Choroid plexus epithelial cell (primary cell): ENCODE measurements at regions not wholly inside any gene's neighbourhood (a gene's known extent, or its start where the extent isn't known, plus 50 kb on each side); places are given as distances from the start of the nearest gene placed in this dataset.
"Not testable (repeated sequence)": the region's sequence is repeated elsewhere in the genome, so short reads cannot be mapped to it uniquely, and the experiment has no call there.

Source experiments
- DNase-seq: peaks from one replicate; pipeline ENCODE4 v3.0.0-alpha.2; 2010; ENCODE audit warnings: low read depth
- H3K4me3 ChIP-seq: 2 replicates; pipeline ENCODE4 v1.5.1; 2011; ENCODE audit warnings: low read depth, mild to moderate bottlenecking, control low read depth, low read length, moderate library complexity
- TF ChIP-seq, protein P1 (sequence below): conservative IDR thresholded peaks from 2 replicates; pipeline ENCODE4 v1.5.1; 2011; ENCODE audit warnings: low read depth, mild to moderate bottlenecking, control low read depth, inconsistent platforms, low read length, moderate library complexity

DNA sequence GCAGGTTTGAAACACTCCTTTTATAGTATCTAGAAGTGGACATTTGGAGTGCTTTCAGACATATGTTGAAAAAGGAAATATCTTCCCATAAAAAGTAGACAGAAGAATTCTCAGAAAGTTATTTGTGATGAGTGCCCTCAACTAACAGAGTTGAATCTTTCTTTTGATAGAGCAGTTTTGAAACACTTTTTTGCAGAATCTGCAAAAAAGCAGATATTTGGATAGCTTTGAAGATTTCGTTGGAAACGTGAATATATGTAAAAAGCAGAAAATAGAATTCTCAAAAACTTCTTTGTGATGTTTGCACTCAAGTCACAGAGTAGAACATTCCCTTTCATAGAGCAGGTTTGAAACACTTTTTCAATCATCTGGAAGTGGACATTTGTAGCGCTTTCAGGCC lies 676.4 kb upstream of the ZNF337 start:
- H3K4me3 ChIP-seq, DNase-seq: not testable (repeated sequence)

DNA sequence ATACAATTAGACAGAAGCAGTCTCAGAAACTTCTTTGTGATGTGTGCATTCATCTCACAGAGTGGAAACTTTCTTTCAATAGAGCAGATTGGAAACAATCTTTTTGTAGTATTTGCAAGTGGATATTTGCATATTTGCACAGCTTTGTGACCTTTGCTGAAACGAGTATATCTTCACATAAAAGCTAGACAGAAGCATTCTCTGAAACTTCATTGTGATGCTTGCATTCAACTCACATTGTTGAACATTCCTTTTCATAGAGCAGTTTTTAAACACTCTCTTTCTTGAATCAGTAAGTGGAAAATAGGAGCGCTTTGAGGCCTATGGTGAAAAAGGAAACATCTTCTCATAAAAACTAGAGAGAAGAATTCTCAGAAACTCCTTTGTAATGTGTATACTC lies 657.9 kb upstream of the ZNF337 start:
- TF ChIP-seq, protein P1, sequence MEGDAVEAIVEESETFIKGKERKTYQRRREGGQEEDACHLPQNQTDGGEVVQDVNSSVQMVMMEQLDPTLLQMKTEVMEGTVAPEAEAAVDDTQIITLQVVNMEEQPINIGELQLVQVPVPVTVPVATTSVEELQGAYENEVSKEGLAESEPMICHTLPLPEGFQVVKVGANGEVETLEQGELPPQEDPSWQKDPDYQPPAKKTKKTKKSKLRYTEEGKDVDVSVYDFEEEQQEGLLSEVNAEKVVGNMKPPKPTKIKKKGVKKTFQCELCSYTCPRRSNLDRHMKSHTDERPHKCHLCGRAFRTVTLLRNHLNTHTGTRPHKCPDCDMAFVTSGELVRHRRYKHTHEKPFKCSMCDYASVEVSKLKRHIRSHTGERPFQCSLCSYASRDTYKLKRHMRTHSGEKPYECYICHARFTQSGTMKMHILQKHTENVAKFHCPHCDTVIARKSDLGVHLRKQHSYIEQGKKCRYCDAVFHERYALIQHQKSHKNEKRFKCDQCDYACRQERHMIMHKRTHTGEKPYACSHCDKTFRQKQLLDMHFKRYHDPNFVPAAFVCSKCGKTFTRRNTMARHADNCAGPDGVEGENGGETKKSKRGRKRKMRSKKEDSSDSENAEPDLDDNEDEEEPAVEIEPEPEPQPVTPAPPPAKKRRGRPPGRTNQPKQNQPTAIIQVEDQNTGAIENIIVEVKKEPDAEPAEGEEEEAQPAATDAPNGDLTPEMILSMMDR = no peak
- no peak overlapping the region for H3K4me3 ChIP-seq
- DNase-seq = no peak

DNA sequence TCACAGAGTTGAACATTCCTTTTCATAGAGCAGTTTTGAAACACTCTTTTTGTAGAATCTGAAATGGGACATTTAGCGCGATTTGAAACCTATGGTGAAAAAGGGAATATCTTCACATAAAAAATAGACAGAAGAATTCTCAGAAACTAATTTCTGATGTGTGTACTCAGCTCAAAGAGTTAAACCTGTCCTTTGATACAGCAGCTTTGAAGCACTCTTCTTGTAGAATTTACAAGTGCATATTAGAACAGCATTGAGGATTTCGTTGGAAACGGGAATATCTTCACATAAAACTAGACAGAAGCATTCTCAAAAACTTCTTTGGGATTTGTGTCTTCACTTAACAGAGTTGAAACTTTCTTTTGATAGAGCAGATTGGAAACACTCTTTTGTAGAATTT lies 650.7 kb upstream of the ZNF337 start:
- TF ChIP-seq, protein P1 = no peak
- DNase-seq = no peak
- no peak overlapping the region for H3K4me3 ChIP-seq

DNA sequence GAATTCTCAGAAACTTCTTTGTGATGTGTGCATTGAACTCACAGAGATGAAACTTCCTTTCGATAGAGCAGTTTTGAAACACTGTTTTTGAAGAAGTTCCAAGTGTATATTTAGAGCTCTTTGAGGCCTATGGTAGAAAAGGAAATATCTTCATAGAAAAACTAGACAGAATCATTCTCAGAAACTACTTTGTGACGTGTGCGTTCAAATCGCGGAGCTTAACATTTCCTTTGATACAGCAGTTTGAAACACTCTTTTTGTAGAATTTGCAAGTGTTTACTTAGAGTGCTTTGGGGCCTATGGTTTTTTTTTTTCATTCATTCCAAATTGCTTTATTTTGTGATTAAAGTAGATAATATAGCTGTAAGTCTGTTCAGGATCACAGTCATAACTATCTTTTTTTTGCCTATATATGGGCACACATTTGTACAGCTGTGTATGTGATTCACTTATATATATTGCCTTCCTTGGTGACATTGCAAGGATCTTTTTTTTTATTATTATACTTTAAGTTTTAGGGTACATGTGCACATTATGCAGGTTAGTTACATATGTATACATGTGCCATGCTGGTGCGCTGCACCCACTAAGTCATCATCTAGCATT lies 643.9 kb upstream of the ZNF337 start:
- DNase-seq, H3K4me3 ChIP-seq: not testable (repeated sequence)

DNA sequence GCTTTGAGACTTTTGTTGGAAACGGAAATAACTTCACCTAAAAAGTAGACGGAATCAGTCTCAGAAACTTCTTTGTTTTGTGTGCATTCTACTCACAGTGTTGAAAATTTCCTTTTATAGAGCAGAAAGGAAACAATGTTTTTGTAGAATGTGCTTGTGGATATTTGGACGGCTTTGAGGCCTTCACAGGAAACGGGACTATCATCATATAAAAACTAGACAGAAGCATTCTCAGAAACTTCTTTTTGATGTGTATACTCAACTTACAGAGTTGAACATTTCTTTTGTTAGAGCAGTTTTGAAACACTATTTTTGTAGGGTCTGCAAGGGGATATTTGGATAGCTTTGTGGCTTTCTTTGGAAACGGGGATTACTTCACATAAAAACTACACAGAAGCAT lies 627.5 kb upstream of the ZNF337 start:
- H3K4me3 ChIP-seq = no peak overlapping the region
- TF ChIP-seq, protein P1 = no peak
- no peak for DNase-seq

DNA sequence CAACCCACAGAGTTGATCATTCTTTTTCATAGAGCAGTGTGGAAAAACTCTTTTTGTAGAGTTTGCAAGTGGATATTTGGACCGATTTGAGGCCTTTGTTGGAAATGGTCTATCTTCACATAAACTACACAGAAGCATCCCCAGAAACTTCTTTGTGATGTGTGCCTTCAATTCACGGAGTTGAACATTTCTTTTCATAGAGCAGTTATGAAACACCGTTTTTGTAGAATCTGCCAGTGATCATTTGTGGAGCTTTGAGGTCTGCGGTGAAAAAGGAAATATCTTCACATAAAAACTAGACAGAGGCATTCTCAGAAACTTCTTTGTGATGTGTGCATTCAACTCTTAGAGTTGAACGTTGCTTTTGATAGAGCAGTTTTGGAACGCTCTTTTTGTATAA lies 618.4 kb upstream of the ZNF337 start:
- DNase-seq = no peak
- no peak overlapping the region for H3K4me3 ChIP-seq
- TF ChIP-seq, protein P1 = no peak

DNA sequence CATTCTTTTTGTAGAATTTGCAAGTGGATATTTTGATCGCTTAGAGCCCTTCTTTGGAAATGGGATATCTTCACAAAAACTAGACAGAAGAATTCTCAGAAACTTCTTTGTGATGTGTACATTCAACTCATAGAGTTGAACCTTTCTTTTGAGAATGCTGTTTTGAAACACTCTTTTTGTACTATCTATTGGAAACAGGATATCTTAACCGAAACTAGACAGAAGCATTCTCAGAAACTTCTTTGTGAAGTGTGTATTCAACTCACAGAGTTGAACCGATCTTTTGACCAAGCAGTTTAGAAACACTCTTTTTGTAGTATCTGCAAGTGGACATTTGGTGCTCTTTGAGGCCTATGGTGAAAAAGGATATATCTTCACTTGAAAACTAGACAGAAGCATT lies 613.1 kb upstream of the ZNF337 start:
- not testable (repeated sequence) for DNase-seq

DNA sequence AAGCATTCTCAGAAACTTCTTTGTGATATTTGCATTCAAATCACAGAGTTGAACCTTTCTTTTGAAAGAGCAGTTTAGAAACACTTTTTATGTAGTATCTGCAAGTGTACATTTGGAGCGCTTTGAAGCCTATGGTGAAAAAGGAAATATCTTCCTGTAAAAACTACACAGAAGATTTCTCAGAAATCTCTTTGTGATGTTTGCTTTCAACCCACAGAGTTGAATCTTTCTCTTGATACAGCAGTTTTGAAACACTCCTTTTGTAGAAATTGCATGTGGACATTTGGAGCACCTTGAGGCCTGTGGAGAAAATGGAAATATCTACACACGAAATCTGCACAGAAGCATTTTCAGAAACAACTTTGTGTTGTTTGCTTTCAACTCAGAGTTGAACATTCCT lies 612.3 kb upstream of the ZNF337 start:
- H3K4me3 ChIP-seq = no peak overlapping the region
- DNase-seq = no peak
- TF ChIP-seq, protein P1 = no peak

More for the DNA sequence above, 613.1 kb upstream of the ZNF337 start:
- not testable (repeated sequence) for H3K4me3 ChIP-seq

DNA sequence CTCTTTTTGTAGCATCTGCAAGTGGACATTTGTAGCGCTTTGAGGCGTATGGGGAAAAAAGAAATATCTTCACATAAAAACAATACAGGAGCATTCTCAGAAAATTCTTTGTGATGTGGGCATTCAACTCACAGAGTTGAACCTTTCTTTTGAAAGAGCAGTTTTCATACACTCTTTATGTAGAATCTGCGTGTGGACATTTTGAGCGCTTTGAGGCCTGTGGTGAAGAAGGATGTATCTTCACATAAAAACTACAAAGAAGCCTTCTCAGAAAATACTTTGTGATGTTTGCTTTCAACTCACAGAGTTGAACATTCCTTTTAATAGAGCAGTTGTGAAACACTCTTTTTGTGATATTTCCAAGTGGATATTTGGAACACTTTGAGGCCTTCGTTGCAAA lies 598.4 kb upstream of the ZNF337 start:
- no peak for DNase-seq
- H3K4me3 ChIP-seq = no peak overlapping the region

DNA sequence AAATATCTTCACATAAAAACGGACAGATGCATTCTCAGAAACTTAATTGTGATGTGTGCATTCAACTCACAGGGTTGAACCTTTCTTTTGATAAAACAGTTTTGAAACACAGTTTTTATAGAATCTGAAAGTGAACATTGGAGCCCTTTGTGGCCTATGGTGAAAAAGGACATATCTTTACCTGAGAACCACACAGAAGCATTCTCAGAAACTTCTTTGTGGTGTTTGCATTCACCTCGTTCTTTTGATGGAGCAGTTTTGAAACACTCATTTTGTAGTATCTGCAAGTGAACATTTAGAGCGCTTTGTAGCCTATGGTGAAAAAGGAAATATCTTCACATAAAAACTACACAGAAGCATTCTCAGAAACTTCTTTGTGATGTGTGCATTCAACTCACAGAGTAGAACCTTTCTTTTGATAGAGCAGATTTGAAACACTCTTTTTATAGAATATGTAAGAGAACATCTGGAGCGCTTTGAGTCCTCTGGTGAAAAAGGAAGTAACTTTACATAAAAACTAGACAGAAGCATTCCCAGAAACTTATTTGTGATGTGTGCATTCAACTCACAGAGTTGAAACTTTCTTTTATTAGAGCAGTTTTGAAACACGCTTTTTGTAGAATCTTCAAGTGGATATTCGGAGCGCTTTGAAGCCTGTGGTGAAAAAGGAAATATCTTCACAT lies 591.9 kb upstream of the ZNF337 start:
- not testable (repeated sequence) for DNase-seq, H3K4me3 ChIP-seq

More for the DNA sequence above, 598.4 kb upstream of the ZNF337 start:
- TF ChIP-seq, protein P1 = no peak
